ENCODE measurements at regions not wholly inside any gene's neighbourhood (a gene's known extent, or its start where the extent isn't known, plus 50 kb on each side); places are given as distances from the start of the nearest gene placed in this dataset.
"Not testable (repeated sequence)": the region's sequence is repeated elsewhere in the genome, so short reads cannot be mapped to it uniquely, and the experiment has no call there.

- TF ChIP-seq CTCF, POLR2A (IDR thresholded peaks at IDR 0.05): not testable (repeated sequence)
These were observed 100.2 kb upstream of the TPTE start for GRCh38 chr21:10421199-10421598.

Measured in adrenal gland (tissue), 5 donors.